Endothelial cell (in vitro differentiated cells): ENCODE measurements at regions not wholly inside any gene's neighbourhood (a gene's known extent, or its start where the extent isn't known, plus 50 kb on each side); places are given as distances from the start of the nearest gene placed in this dataset.
A peak's percentile ranks its signal among the peaks of the same experiment; 100 is the strongest.

ENCODE experiments used
- DNase-seq: peaks from one replicate; pipeline ENCODE4 v3.0.0; 2021; ENCODE audit warnings: low spot score
- H3K27ac Mint-ChIP-seq: one replicate; pipeline ENCODE4 v1.8.0; 2021; ENCODE audit warnings: mixed read lengths, inconsistent platforms; ENCODE audit not compliant: unreplicated experiment
- H3K27me3 Mint-ChIP-seq: one replicate; pipeline ENCODE4 v1.8.0; 2021; ENCODE audit warnings: mild to moderate bottlenecking, moderate library complexity, mixed read lengths, inconsistent platforms; ENCODE audit not compliant: unreplicated experiment
- H3K36me3 Mint-ChIP-seq: one replicate; pipeline ENCODE4 v1.8.0; 2021; ENCODE audit warnings: mild to moderate bottlenecking, low read depth, mixed read lengths, inconsistent platforms; ENCODE audit not compliant: unreplicated experiment
- H3K4me1 Mint-ChIP-seq: one replicate; pipeline ENCODE4 v1.8.0; 2021; ENCODE audit warnings: mild to moderate bottlenecking, mixed read lengths, inconsistent platforms; ENCODE audit not compliant: unreplicated experiment
- H3K4me3 Mint-ChIP-seq: one replicate; pipeline ENCODE4 v1.8.0; 2021; ENCODE audit warnings: mild to moderate bottlenecking, mixed read lengths, inconsistent platforms; ENCODE audit not compliant: unreplicated experiment
- H3K9me3 Mint-ChIP-seq: one replicate; pipeline ENCODE4 v1.8.0; 2021; ENCODE audit warnings: mixed read lengths, inconsistent platforms; ENCODE audit not compliant: unreplicated experiment
- CTCF ChIP-seq: fragments of 200-600 bp; sonication (generic); IDR thresholded peaks from one replicate; pipeline ENCODE4 v1.5.0; 2021; ENCODE audit warnings: antibody characterized with exemption; ENCODE audit not compliant: unreplicated experiment

GRCh38 chr10:24009115-24009514, 199.8 kb upstream of the KIAA1217 start:
- no peak for DNase-seq
- H3K4me1 Mint-ChIP-seq: peaks cover 21% of the 10 kb centered on the region
- no peaks in the 10 kb centered on the region for H3K36me3 Mint-ChIP-seq
- no peak overlapping the region for H3K4me3 Mint-ChIP-seq
- H3K9me3 Mint-ChIP-seq: no peaks in the 10 kb centered on the region
- H3K27ac Mint-ChIP-seq: no peak overlapping the region
- H3K27me3 Mint-ChIP-seq: no peaks in the 10 kb centered on the region
- TF ChIP-seq CTCF: no peak

- Mint-ChIP-seq H3K4me3 (no peak overlapping the region), H3K9me3 (no peaks in the 10 kb centered on the region), H3K27ac (no peak overlapping the region), H3K36me3 (no peaks in the 10 kb centered on the region), H3K27me3 (no peaks in the 10 kb centered on the region), H3K4me1 (peaks cover 21% of the 10 kb centered on the region)
- no peak for TF ChIP-seq CTCF
- no peak for DNase-seq
Measured at GRCh38 chr10:24009736-24010135, 199.2 kb upstream of the KIAA1217 start.

- peaks cover 21% of the 10 kb centered on the region for H3K4me1 Mint-ChIP-seq
- TF ChIP-seq CTCF: no peak
- no peaks in the 10 kb centered on the region for H3K9me3 Mint-ChIP-seq
- no peak overlapping the region for H3K27ac Mint-ChIP-seq
- H3K27me3 Mint-ChIP-seq: no peaks in the 10 kb centered on the region
- DNase-seq: no peak
- H3K36me3 Mint-ChIP-seq: no peaks in the 10 kb centered on the region
- H3K4me3 Mint-ChIP-seq: no peak overlapping the region
Measured at GRCh38 chr10:24010436-24010970, 198.4 kb upstream of the KIAA1217 start.

GRCh38 chr10:24012249-24012803, 196.6 kb upstream of the KIAA1217 start:
- TF ChIP-seq CTCF: no peak
- no peaks in the 10 kb centered on the region for H3K27me3 Mint-ChIP-seq
- H3K36me3 Mint-ChIP-seq: no peaks in the 10 kb centered on the region
- DNase-seq: no peak
- no peak overlapping the region for H3K27ac Mint-ChIP-seq
- H3K4me1 Mint-ChIP-seq: peaks cover 25% of the 10 kb centered on the region
- H3K9me3 Mint-ChIP-seq: no peaks in the 10 kb centered on the region
- no peak overlapping the region for H3K4me3 Mint-ChIP-seq

- DNase-seq: no peak
- Mint-ChIP-seq H3K27ac (peak overlapping the region; percentile 14), H3K9me3 (no peaks in the 10 kb centered on the region), H3K36me3 (no peaks in the 10 kb centered on the region), H3K4me3 (no peak overlapping the region), H3K4me1 (peaks cover 3% of the 10 kb centered on the region), H3K27me3 (no peaks in the 10 kb centered on the region)
- no peak for TF ChIP-seq CTCF
Measured at GRCh38 chr10:24027107-24027506, 181.8 kb upstream of the KIAA1217 start.
